GM12878 (cell line): ENCODE measurements at regions not wholly inside any gene's neighbourhood (a gene's known extent, or its start where the extent isn't known, plus 50 kb on each side); places are given as distances from the start of the nearest gene placed in this dataset.

Experiments
- ATAC-seq: fragments of 200-7000 bp; cut with Tn5 transposase; 3 replicates; pipeline ENCODE4 v1.9.1; 2020; ENCODE audit warnings: mild to moderate bottlenecking, moderate library complexity
- BruUV-seq: library from RNA; stranded (reverse); fragments of 400-500 nt; replicated peaks from 2 replicates; lab custom pipeline; 2021; lab: Mats Ljungman, UMichigan
- CTCF ChIA-PET: fragments of 300-600 bp; sonication (Branson Sonifier 250); formaldehyde crosslinking; extraction: SDS; loops from one replicate; lab custom pipeline; 2021; ENCODE audit warnings: inconsistent platforms; lab: Yijun Ruan, JAX
- POLR2A ChIA-PET: fragments of 350-600 bp; formaldehyde crosslinking; extraction: SDS; loops from one replicate; lab custom pipeline; 2021; ENCODE audit warnings: inconsistent platforms; lab: Charles Lee
- RAD21 ChIA-PET: fragments of 300-600 bp; sonication (Branson Sonifier 250); formaldehyde crosslinking; loops from one replicate; lab custom pipeline; 2023; ENCODE audit warnings: antibody characterized with exemption; ENCODE audit not compliant: unreplicated experiment; lab: Charles Lee
- SMC1A ChIA-PET: fragments of 300-600 bp; sonication (Branson Sonifier 250); formaldehyde crosslinking; loops from one replicate; lab custom pipeline; 2023; ENCODE audit not compliant: unreplicated experiment, uncharacterized antibody; lab: Charles Lee
- DNase-seq: peaks from one replicate; pipeline ENCODE4 v3.0.0-alpha.2; 2011; ENCODE audit warnings: low read depth, low spot score
- FAIRE-seq: peaks from 3 replicates; lab custom pipeline; 2011; peaks lifted over from hg19 to GRCh38; lab: Jason Lieb, UNC
- H2AFZ ChIP-seq: 2 replicates; pipeline ENCODE4 v1.6.0; 2011; ENCODE audit warnings: low read depth, low read length, control low read depth; ENCODE audit not compliant: control insufficient read depth
- H3K27ac ChIP-seq: 2 replicates; pipeline ENCODE4 v1.5.1; 2011; ENCODE audit warnings: control low read depth; ENCODE audit not compliant: control insufficient read depth, insufficient read depth
- H3K27me3 ChIP-seq, 2 experiments: replicated peaks in 1 of 2; 2 replicates each; pipeline versions ENCODE4 v1.6.0 to v1.6.1; 2011; ENCODE audit warnings: low read length in 1 of 2; ENCODE audit not compliant: control insufficient read depth in 2 of 2, insufficient read depth in 2 of 2
- H3K36me3 ChIP-seq, 2 experiments: 2 replicates each; pipeline ENCODE4 v1.5.1; 2011; ENCODE audit warnings: low read length in 1 of 2; ENCODE audit not compliant: control insufficient read depth in 2 of 2, insufficient read depth in 2 of 2
- H3K4me1 ChIP-seq: 2 replicates; pipeline ENCODE4 v1.6.1; 2011; ENCODE audit warnings: mild to moderate bottlenecking, low read length, moderate library complexity, mixed read lengths; ENCODE audit not compliant: control insufficient read depth, insufficient read depth
- H3K4me2 ChIP-seq: 2 replicates; pipeline ENCODE4 v1.6.0; 2011; ENCODE audit warnings: control low read depth; ENCODE audit not compliant: control insufficient read depth, insufficient read depth
- H3K4me3 ChIP-seq: fragments of 200-600 bp; sonication (generic); 2 replicates; pipeline ENCODE4 v1.5.1; 2016
- H3K79me2 ChIP-seq: 2 replicates; pipeline ENCODE4 v1.6.0; 2011; ENCODE audit warnings: low read length; ENCODE audit not compliant: control insufficient read depth, insufficient read depth
- H3K9ac ChIP-seq: 2 replicates; pipeline ENCODE4 v1.8.0; 2011; ENCODE audit warnings: low read length, control low read depth, mixed read lengths; ENCODE audit not compliant: control insufficient read depth, insufficient read depth
- H3K9me3 ChIP-seq: replicated peaks from 3 replicates; pipeline ENCODE4 v1.5.1; 2011; ENCODE audit warnings: mild to moderate bottlenecking, low read length; ENCODE audit not compliant: control insufficient read depth, insufficient read depth
- H4K20me1 ChIP-seq: 2 replicates; pipeline ENCODE4 v1.6.0; 2011; ENCODE audit not compliant: control insufficient read depth, insufficient read depth
- BCL11A ChIP-seq: IDR thresholded peaks from 2 replicates; pipeline ENCODE4 v1.6.1; 2011; ENCODE audit warnings: low read depth, low read length
- CREM ChIP-seq: IDR thresholded peaks from 2 replicates; pipeline ENCODE4 v1.6.1; 2014; ENCODE audit warnings: antibody characterized with exemption, low read depth
- CTCF ChIP-seq, 3 experiments: IDR thresholded peaks in 2 of 3; conservative IDR thresholded peaks in 1 of 3; 2 replicates each; pipeline ENCODE4 v1.5.1; 2011; ENCODE audit warnings: low read depth in 3 of 3, low read length in 3 of 3, mild to moderate bottlenecking in 3 of 3, control low read depth in 2 of 3, moderate library complexity in 2 of 3, inconsistent platforms in 1 of 3, mixed read lengths in 1 of 3; ENCODE audit not compliant: control insufficient read depth in 2 of 3, insufficient read depth in 1 of 3; ENCODE audit errors: extremely low read depth in 1 of 3
- GABPA ChIP-seq: IDR thresholded peaks from 2 replicates; pipeline ENCODE4 v1.6.1; 2014; ENCODE audit warnings: antibody characterized with exemption, low read depth, mild to moderate bottlenecking, inconsistent platforms
- KAT2A ChIP-seq: conservative IDR thresholded peaks from 2 replicates; pipeline ENCODE4 v1.6.1; 2011; ENCODE audit warnings: low read depth, low read length; ENCODE audit not compliant: control insufficient read depth
- NFYA ChIP-seq: IDR thresholded peaks from 2 replicates; pipeline ENCODE4 v1.6.1; 2011; ENCODE audit warnings: low read depth, mild to moderate bottlenecking, low read length, improper control_type of control experiment, borderline replicate concordance
- NFYB ChIP-seq: IDR thresholded peaks from 2 replicates; pipeline ENCODE4 v1.6.1; 2011; ENCODE audit warnings: low read depth, mild to moderate bottlenecking, low read length, improper control_type of control experiment, moderate library complexity; ENCODE audit not compliant: insufficient read depth
- NKRF ChIP-seq: fragments of 450-650 bp; conservative IDR thresholded peaks from 2 replicates; pipeline ENCODE4 v1.6.1; 2017; ENCODE audit warnings: mild to moderate bottlenecking, moderate library complexity
- PKNOX1 ChIP-seq: fragments of 450-650 bp; IDR thresholded peaks from 2 replicates; pipeline ENCODE4 v1.6.1; 2016; ENCODE audit warnings: mild to moderate bottlenecking
- RAD21 ChIP-seq: IDR thresholded peaks from 2 replicates; pipeline ENCODE4 v1.6.1; 2011; ENCODE audit warnings: mild to moderate bottlenecking, low read depth, low read length, moderate library complexity; ENCODE audit not compliant: insufficient read depth
- RB1 ChIP-seq: fragments of 450-650 bp; formaldehyde crosslinking; IDR thresholded peaks from 2 replicates; pipeline ENCODE4 v1.6.1; 2017; ENCODE audit warnings: mild to moderate bottlenecking, borderline replicate concordance
- RUNX3 ChIP-seq: IDR thresholded peaks from 2 replicates; pipeline ENCODE4 v1.6.1; 2012; ENCODE audit warnings: low read length, inconsistent platforms
- SP1 ChIP-seq: IDR thresholded peaks from one replicate; pipeline ENCODE4 v1.6.1; 2011; ENCODE audit warnings: low read depth, low read length
- SREBF1 ChIP-seq: IDR thresholded peaks from 2 replicates; pipeline ENCODE4 v1.6.1; 2012; ENCODE audit warnings: mild to moderate bottlenecking, low read length
- SREBF2 ChIP-seq: IDR thresholded peaks from 2 replicates; pipeline ENCODE4 v1.6.1; 2012; ENCODE audit warnings: mild to moderate bottlenecking, low read length
- ZBTB33 ChIP-seq: fragments of 450-650 bp; IDR thresholded peaks from 2 replicates; pipeline ENCODE4 v1.6.1; 2017; ENCODE audit warnings: mild to moderate bottlenecking
- WGBS: methylation state at CpG from one replicate; pipeline ENCODE4 v1.1.6; 2016; ENCODE audit warnings: low lambda C conversion rate; ENCODE audit not compliant: insufficient replicate concordance, insufficient coverage; ENCODE audit errors: missing lambda C conversion rate; 5-methylcytosine and 5-hydroxymethylcytosine counted together
- in situ Hi-C: fragments of 300-500 bp; cut with MboI; formaldehyde crosslinking; loops from 9 replicates; pipeline ENCODE4 v1.14.3; 2018; ENCODE audit warnings: mixed read lengths
- intact Hi-C: fragments of 100-400 bp; cut with micrococcal nuclease; formaldehyde crosslinking; loops from one replicate; pipeline ENCODE4 v1.14.2; 2022; ENCODE audit not compliant: unreplicated experiment

- Histone ChIP-seq H3K9me3 (peaks cover 3% of the 10 kb centered on the region; the same call in 2 of the 3 replicates), H4K20me1 (no peaks in the 10 kb centered on the region), H3K79me2 (no peaks in the 10 kb centered on the region), H3K9ac (no peak overlapping the region), H3K4me2 (no peak overlapping the region), H3K36me3 (no peaks in the 10 kb centered on the region), H3K27ac (no peak overlapping the region), H2AFZ (no peak overlapping the region), H3K4me3 (no peak overlapping the region), H3K4me1 (no peaks in the 10 kb centered on the region), H3K27me3 (no peaks in the 10 kb centered on the region)
- CTCF ChIA-PET = interaction anchor here (0.6 to 1.4 kb wide), 3 partner anchors 9 to 160 kb away, joined by 3 read pairs; no protein-coding TSS in a partner anchor
- no TSS peak for BruUV-seq
- SMC1A ChIA-PET = interaction anchor here (1.3 to 3.4 kb wide), 4 partner anchors 13 to 25 kb away, joined by 4 to 15 read pairs (median 7); no protein-coding TSS in a partner anchor
- 88% methylated on average over 1 of the region's 1 CpG for WGBS
- RAD21 ChIA-PET = no interaction called here
- ATAC-seq (no peak), FAIRE-seq (peak; percentile 84), DNase-seq (no peak)
- in situ Hi-C loops = no loop called here
- intact Hi-C loops = no loop called here
- POLR2A ChIA-PET = interaction anchor here (0.7 kb wide), 1 partner anchor 12 kb away, joined by 6 read pairs; no protein-coding TSS in a partner anchor
- no peak for TF ChIP-seq RB1
- no peak for TF ChIP-seq NKRF
- TF ChIP-seq PKNOX1 = no peak
- TF ChIP-seq SREBF2 = no peak
- TF ChIP-seq NFYA = no peak
- TF ChIP-seq RAD21 = no peak
- no peak for TF ChIP-seq KAT2A
- TF ChIP-seq GABPA = no peak
- no peak for TF ChIP-seq CREM
- no peak for TF ChIP-seq CTCF (IDR thresholded peaks at IDR 0.05 in 2 of 3, conservative IDR thresholded peaks at IDR 0.05 in 1 of 3; ENCODE audit: control insufficient read depth in 2 of 3, extremely low read depth in 1 of 3, insufficient read depth in 1 of 3, low read depth in 3 of 3, low read length in 3 of 3)
- no peak for TF ChIP-seq BCL11A
- TF ChIP-seq SREBF1 = no peak
- TF ChIP-seq SP1 = no peak
- TF ChIP-seq ZBTB33 = no peak
- no peak for TF ChIP-seq NFYB
- no peak for TF ChIP-seq RUNX3
These were observed 84.9 kb downstream of the MAP3K8 start for GRCh38 chr10:30518907-30519306.
